Urinary bladder (tissue), 3 donors: ENCODE measurements at regions not wholly inside any gene's neighbourhood (a gene's known extent, or its start where the extent isn't known, plus 50 kb on each side); places are given as distances from the start of the nearest gene placed in this dataset.
A peak's percentile ranks its signal among the peaks of the same experiment; 100 is the strongest.
"Not testable (repeated sequence)": the region's sequence is repeated elsewhere in the genome, so short reads cannot be mapped to it uniquely, and the experiment has no call there.

Source experiments
- DNase-seq: peaks from one replicate; pipeline ENCODE4 v3.0.0-alpha.2; 2015; ENCODE audit errors: extremely low spot score
- H3K27ac ChIP-seq: one replicate; pipeline ENCODE4 v1.5.1; 2013; ENCODE audit warnings: low read depth, mild to moderate bottlenecking, moderate library complexity
- H3K36me3 ChIP-seq: one replicate; pipeline ENCODE4 v1.6.1; 2013; ENCODE audit warnings: mild to moderate bottlenecking, moderate library complexity; ENCODE audit not compliant: insufficient read depth
- H3K4me1 ChIP-seq: one replicate; pipeline ENCODE4 v1.6.1; 2013; ENCODE audit warnings: mild to moderate bottlenecking, moderate library complexity; ENCODE audit not compliant: insufficient read depth
- H3K4me3 ChIP-seq: one replicate; pipeline ENCODE4 v1.5.1; 2013; ENCODE audit warnings: low read depth, low read length
- WGBS: extraction: QIAGEN DNeasy Blood & Tissue Kit; methylation state at CpG from one replicate; pipeline ENCODE4 v1.1.7; 2013; 5-methylcytosine and 5-hydroxymethylcytosine counted together
- donor health status: healthy with polysubstance abuse.
- donor health status: healthy.

GRCh38 chr10:9437131-9437530 is 1382.6 kb downstream of the GATA3 start:
- DNase-seq = no peak
- Histone ChIP-seq H3K27ac (no peak overlapping the region), H3K4me3 (no peak overlapping the region), H3K36me3 (no peaks in the 10 kb centered on the region), H3K4me1 (no peaks in the 10 kb centered on the region)
- 57% methylated on average over 2 of the region's 2 CpGs for WGBS

- Histone ChIP-seq H3K4me3 (no peak overlapping the region), H3K36me3 (no peaks in the 10 kb centered on the region), H3K27ac (no peak overlapping the region), H3K4me1 (no peaks in the 10 kb centered on the region)
- WGBS = 74% methylated on average over 1 of the region's 1 CpG
- no peak for DNase-seq
Observed at GRCh38 chr10:9443758-9444157, 1389.3 kb downstream of the GATA3 start.

GRCh38 chr10:9449530-9449929 is 1395.0 kb downstream of the GATA3 start:
- DNase-seq = no peak
- Histone ChIP-seq H3K4me1 (no peaks in the 10 kb centered on the region), H3K4me3 (no peak overlapping the region), H3K27ac (no peak overlapping the region), H3K36me3 (no peaks in the 10 kb centered on the region)
- 40% methylated on average over 2 of the region's 2 CpGs for WGBS

GRCh38 chr10:9450801-9451200 is 1396.3 kb downstream of the GATA3 start:
- H3K36me3 ChIP-seq = no peaks in the 10 kb centered on the region
- no peak overlapping the region for H3K4me3 ChIP-seq
- no peak for DNase-seq
- no peaks in the 10 kb centered on the region for H3K4me1 ChIP-seq
- 61% methylated on average over 2 of the region's 2 CpGs for WGBS
- no peak overlapping the region for H3K27ac ChIP-seq

GRCh38 chr10:9451211-9451773 is 1396.8 kb downstream of the GATA3 start:
- Histone ChIP-seq H3K36me3 (no peaks in the 10 kb centered on the region), H3K27ac (no peak overlapping the region), H3K4me3 (no peak overlapping the region), H3K4me1 (no peaks in the 10 kb centered on the region)
- no peak for DNase-seq
- 69% methylated on average over 2 of the region's 2 CpGs for WGBS

- Histone ChIP-seq H3K4me3 (no peak overlapping the region), H3K27ac (no peak overlapping the region), H3K4me1 (no peaks in the 10 kb centered on the region), H3K36me3 (no peaks in the 10 kb centered on the region)
- WGBS = 86% methylated on average over 1 of the region's 1 CpG
- no peak for DNase-seq
Observed at GRCh38 chr10:9452056-9452455, 1397.6 kb downstream of the GATA3 start.

GRCh38 chr10:9453871-9454270 is 1399.4 kb downstream of the GATA3 start:
- not testable (repeated sequence) for H3K4me1 ChIP-seq, DNase-seq, H3K36me3 ChIP-seq, H3K27ac ChIP-seq, H3K4me3 ChIP-seq
- WGBS = 84% methylated on average over 3 of the region's 3 CpGs

GRCh38 chr10:9469663-9470205 is 1415.2 kb downstream of the GATA3 start:
- Histone ChIP-seq H3K36me3 (no peaks in the 10 kb centered on the region), H3K4me1 (no peaks in the 10 kb centered on the region), H3K27ac (no peak overlapping the region), H3K4me3 (no peak overlapping the region)
- DNase-seq = no peak
- 74% methylated on average over 2 of the region's 2 CpGs for WGBS

- Histone ChIP-seq H3K4me3 (no peak overlapping the region), H3K36me3 (no peaks in the 10 kb centered on the region), H3K27ac (no peak overlapping the region), H3K4me1 (no peaks in the 10 kb centered on the region)
- 70% methylated on average over 1 of the region's 1 CpG for WGBS
- no peak for DNase-seq
Observed at GRCh38 chr10:9470581-9470980, 1416.1 kb downstream of the GATA3 start.

GRCh38 chr10:9501944-9502343 is 1447.5 kb downstream of the GATA3 start:
- WGBS = 94% methylated on average over 3 of the region's 3 CpGs
- Histone ChIP-seq H3K27ac (no peak overlapping the region), H3K36me3 (no peaks in the 10 kb centered on the region), H3K4me1 (no peaks in the 10 kb centered on the region), H3K4me3 (no peak overlapping the region)
- DNase-seq = no peak

- WGBS = 93% methylated on average over 2 of the region's 2 CpGs
- Histone ChIP-seq H3K27ac (no peak overlapping the region), H3K4me1 (no peaks in the 10 kb centered on the region), H3K4me3 (no peak overlapping the region), H3K36me3 (no peaks in the 10 kb centered on the region)
- DNase-seq = no peak
Observed at GRCh38 chr10:9504227-9504626, 1449.7 kb downstream of the GATA3 start.

- no peak for DNase-seq
- no peak overlapping the region for H3K4me3 ChIP-seq
- H3K27ac ChIP-seq = no peak overlapping the region
- WGBS = 56% methylated on average over 2 of the region's 2 CpGs
- H3K36me3 ChIP-seq = no peaks in the 10 kb centered on the region
- H3K4me1 ChIP-seq = no peaks in the 10 kb centered on the region
Observed at GRCh38 chr10:9505546-9505945, 1451.1 kb downstream of the GATA3 start.

GRCh38 chr10:9508606-9509005 is 1454.1 kb downstream of the GATA3 start:
- peak; percentile 42 for DNase-seq
- WGBS = 34% methylated on average over 2 of the region's 2 CpGs
- H3K4me1 ChIP-seq = no peaks in the 10 kb centered on the region
- no peak overlapping the region for H3K4me3 ChIP-seq
- H3K36me3 ChIP-seq = no peaks in the 10 kb centered on the region
- no peak overlapping the region for H3K27ac ChIP-seq

GRCh38 chr10:9510626-9511025 is 1456.1 kb downstream of the GATA3 start:
- no peak for DNase-seq
- Histone ChIP-seq H3K36me3 (no peaks in the 10 kb centered on the region), H3K27ac (no peak overlapping the region), H3K4me3 (no peak overlapping the region), H3K4me1 (no peaks in the 10 kb centered on the region)
- 68% methylated on average over 3 of the region's 3 CpGs for WGBS

GRCh38 chr10:9515922-9516321 is 1461.4 kb downstream of the GATA3 start:
- no peak for DNase-seq

More at GRCh38 chr10:9515922-9516321, 1461.4 kb downstream of the GATA3 start:
- WGBS = 46% methylated on average over 6 of the region's 6 CpGs
- Histone ChIP-seq H3K4me3 (no peak overlapping the region), H3K27ac (no peak overlapping the region), H3K4me1 (no peaks in the 10 kb centered on the region), H3K36me3 (no peaks in the 10 kb centered on the region)
